NCI-H748 (cell line): ENCODE measurements at regions not wholly inside any gene's neighbourhood (a gene's known extent, or its start where the extent isn't known, plus 50 kb on each side); places are given as distances from the start of the nearest gene placed in this dataset.
A peak's percentile ranks its signal among the peaks of the same experiment; 100 is the strongest.
"Not testable (repeated sequence)": the region's sequence is repeated elsewhere in the genome, so short reads cannot be mapped to it uniquely, and the experiment has no call there.

ENCODE experiments used
- DNase-seq: peaks from one replicate; lab custom pipeline; 2025; ENCODE audit not compliant: unreplicated experiment; lab: John Stamatoyannopoulos, UW

DNA sequence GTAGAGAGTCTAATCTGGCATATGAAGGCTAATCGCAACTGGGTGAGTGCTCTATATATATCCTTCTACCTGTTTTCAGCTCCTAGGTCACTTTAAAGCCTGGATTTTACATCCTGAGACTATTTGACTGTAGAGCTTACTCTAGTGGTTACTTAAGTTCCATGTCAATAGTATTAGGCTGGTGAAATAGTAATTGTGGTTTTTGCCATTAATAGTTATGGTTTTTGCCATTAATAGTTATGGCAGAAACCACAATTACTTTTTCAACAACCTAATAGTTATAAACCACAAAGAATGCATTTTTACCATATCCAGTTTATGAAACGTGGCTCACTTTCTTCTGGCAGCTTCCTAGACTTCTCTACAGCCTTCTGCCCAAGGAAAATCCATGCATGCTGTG, 263.1 kb upstream of the KIAA1217 start:
- DNase-seq = no peak

DNA sequence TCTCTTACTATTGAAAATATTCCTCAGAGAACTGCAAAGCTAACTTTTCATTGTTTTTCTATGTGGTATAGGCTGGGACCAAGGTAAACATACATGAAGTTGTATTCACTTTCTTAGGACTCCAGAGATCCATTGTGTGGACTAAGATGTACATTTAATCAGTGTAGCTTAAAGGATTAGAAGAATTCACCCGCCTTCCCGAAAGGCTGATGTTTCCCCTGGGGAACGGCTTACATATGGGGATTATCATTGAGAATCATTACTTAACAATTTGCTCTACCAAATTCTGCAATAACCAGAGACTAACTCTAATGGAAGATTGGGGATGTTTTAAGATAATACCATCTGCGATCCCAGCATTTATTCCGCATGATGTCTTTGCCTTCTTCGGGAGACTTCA, 257.1 kb upstream of the KIAA1217 start:
- no peak for DNase-seq

DNA sequence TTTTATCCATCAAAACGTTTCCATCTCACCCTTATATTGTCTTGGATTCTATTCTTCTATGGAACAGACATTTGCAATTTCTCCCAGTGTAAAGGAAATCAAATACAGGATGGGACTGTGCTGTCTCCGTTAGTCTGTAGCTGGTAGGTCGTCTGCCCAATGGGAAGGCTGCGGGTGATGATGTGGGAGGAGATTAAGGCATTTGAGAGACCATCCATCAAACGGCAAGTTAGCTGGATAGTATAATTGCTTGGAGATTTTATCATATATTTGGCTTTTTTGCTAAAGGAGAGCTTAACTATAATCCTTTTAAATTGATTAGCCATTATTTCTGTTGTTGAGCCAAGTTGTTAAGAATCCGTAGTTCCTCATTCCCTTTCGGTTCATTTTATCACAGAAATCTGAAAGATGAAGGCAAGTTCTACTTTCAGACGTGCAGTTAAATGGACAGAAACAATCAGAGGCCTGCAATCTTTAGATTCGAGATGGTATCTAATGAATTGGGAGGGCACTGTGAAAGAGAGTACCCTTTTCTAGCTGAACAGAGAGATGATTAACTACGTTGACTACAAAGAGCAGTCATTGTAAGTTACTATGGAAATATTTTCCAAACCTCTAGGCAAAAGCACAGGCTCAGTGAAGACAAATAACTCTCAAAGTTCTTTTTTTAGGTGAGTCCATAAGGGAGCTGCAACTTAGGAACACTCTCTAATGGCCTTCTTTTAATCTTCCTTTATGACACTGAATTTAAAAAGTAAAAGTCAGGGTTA, 253.3 kb upstream of the KIAA1217 start:
- DNase-seq = no peak

DNA sequence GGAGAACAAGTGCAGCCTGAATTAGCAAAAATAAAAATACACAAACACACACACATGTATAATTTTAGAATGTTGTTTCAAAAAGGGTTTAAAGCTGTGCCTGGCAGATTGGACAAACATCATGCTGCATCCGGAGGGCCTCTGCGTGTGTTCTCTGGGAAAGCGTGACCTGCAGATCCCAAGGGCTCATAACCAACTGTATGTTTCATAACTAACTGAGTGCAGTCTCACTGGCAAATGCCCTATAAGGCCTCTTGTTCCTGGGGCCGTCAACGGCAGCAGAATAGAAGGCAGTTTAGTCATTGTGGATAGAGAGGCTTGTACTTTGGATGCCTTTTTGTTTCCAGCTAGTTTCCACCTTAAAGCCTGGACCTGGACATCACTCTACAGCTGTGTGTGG, 243.8 kb upstream of the KIAA1217 start:
- DNase-seq = no peak

DNA sequence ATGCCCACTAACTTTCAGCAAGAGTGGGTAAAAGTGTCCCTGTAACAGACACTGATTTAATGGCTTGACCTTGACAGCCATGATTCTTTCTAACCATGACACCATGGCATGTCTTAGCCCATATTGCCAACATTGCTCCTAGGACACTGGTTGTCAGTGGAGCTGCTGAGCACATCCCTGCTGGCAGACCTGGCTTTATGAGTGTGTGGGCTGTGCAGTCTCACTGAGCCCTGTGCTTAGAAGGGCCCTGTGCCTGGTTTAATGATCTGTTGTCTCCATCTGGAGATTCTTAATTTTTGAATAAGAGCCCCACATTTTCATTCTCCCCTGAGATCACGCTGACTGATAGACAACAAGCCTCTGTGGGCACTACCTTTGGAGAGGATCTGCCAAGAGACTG, 243.1 kb upstream of the KIAA1217 start:
- no peak for DNase-seq

DNA sequence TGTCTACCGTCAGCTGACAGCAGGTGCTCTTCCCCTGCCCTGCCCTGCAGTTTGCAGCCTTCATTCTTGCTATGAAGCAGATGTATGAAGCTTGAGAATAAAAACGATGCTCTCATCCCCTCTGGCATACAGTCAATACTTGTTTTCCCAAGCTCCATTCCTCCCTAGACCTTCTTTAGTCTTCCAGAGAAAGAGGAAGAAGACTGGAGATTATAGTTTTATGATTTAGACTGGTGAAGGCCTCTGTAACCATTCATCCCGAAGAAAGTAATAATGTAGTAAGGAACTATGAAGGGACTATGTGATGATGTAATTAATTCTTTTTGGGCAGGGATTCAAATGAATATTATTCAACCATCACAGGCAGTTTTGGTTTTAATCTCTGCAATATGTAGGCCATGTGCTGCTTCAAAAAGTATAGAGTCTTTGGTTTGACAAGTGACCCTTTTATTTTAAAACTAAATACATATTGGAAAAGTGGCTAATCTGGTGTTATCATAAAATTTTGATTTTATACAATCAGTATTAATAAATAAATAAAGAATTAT, 242.4 kb upstream of the KIAA1217 start:
- DNase-seq = no peak

DNA sequence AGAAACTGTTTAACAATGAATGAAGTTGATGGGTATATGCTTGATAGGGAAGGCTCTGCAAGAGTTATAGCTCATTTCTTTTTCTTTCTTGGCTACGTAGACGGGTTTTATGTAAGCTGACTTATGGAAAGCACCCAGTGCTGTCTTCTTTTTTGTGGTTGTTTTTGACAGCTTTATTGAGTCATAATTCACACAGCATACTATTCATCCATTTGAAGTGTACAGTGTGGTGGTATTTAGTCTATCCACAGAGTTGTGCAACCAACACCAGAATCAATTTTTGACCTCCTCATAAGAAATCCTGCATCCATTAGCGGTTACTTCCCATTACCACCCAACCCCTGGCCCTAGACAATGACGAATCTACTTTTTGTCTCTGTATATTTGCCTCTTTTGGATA, 240.6 kb upstream of the KIAA1217 start:
- DNase-seq = no peak

DNA sequence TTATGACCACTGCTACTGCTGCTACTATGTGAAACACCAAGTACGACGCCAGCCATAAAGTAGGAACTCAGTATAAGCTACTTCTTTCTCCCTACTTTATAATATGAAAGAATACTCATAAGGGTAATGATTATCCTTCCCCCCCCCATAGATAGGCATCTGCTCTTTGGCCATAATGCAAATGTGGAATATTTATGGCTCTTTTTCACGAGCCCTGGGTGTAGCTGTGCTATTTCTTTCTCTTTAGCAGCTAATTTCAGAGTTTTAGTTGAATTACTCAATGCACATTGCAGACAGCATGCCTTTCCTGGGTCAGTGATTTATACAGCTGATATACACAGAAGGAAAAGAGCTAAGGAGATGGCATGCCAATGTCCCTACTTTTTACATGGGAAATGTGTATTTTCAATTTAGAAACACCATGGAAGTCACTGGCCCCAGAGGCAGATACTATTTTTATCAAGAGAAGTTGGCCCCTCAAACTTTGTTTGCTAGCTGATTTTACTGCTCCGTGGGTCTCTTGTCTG, 234.1 kb upstream of the KIAA1217 start:
- no peak for DNase-seq

DNA sequence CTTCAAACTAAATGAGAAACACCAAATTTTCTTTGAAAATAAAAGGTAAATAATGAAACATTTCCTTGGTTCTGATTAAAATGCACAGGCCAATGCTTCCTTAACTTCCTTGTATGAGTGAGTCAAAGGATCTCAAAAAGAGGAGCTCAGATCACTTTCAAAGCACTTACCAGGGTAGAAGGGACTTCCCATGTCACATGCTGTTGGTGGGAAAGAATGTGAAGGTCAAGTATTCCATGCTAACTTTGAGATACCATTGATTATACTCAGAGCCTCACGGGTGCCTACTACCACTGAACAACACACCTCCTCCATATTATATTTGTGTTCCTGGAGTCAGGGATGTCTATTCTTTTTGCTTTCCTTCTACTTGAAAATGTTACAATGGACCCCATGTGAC, 233.5 kb upstream of the KIAA1217 start:
- DNase-seq = no peak

DNA sequence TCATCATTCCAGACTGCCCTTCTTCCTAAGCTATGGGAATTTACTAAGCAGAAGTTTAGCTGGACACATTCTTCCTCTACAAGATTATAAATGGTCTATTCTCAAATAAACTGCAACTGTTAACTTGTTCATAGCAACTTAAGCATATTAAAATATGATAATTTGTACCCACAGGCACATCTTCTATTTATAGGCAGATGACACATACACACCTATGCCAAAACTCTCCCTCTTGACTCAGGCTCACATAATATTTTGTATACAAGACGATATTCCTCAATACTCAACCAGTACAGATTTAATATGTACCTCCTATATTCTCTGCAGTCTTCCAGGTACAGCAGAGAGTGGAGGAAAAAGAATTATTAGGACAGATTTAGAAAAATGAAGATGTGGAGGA, 232.7 kb upstream of the KIAA1217 start:
- no peak for DNase-seq

DNA sequence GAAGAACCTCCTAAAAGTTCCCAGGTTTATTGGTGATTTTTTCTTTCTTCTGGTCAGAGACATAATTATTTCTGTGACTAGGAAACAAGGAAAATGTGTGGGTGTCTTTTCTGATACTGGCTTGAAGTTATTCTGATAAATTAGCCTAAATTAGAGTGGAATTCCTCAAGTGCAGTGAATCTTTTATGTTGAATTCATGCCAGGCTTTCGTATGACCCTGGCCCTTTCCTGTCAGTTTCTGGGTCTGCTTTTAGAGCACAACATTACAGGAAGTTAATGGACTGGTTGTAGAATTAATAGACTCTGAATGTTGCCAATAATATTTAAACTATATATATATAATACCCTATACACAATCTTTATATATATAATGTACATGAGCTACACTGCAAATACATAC, 230.6 kb upstream of the KIAA1217 start:
- no peak for DNase-seq

DNA sequence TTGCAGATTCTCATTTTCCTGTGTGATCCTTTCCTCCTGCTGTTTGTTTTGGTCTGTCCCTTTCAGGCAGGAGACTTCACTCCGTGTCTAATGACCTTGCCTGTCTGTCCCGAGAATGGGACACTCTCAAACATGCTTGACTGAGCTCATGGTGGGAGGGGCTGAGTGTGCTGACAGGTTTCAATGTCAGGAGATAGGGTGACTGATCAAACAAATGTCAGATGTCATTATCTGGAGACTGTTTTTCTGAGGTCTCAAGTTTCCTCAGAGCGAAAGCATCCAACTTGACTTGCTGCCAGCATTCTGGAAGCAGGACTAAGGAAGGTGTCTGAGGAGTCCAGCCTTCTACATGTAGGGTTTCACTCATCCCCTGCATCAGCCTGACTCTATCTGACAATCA, 228.8 kb upstream of the KIAA1217 start:
- DNase-seq = peak; percentile 0

DNA sequence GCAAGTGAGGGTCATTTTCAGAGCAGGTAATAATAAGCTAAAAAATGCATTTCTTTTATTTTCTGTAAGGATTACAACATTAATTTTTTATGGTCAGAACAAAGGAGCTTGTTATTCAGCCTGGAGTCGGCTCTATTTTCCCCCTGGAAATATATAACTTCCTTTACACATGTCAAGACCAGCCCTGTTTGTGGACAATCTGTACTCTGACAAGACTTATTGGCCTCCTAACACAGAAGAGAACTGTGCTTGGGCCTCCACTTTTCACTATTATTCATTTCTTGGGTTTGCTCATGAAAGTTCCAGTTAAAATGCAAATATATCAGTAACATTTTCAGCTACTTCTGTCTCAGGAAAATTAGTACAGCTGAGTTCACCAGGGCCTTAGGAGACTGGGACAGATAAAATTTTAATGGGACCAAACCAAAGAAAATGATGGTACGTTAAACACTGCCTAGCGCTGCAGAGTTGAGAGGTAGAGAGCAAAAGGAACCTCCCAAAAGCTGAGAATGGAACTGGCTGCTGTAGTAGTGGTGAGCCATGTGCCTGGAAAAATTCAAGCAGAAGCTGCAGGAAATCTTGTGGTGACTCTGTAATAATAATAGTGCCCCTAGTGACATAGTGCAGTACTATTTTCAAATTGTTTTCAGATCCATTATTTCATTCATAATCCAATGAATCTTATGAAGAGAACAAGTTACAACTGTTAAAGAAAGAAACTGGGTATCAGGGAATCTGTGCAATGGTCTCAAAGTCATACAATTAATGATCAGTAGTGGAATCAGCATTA, 227.2 kb upstream of the KIAA1217 start:
- no peak for DNase-seq

DNA sequence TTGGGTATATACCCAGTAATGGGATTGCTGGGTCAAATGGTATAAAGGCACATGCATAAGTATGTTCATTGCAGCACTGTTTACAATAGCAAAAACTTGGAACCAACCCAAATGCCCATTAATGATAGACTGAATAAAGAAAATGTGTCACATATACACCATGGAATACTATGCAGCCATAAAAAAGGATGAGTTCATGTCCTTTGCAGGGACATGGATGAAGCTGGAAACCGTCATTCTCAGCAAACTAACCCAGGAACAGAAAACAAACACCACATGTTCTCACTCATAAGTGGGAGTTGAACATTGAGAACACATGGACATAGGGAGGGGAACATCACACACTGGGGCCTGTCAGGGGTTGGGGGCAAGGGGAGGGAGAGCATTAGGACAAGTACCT, 224.5 kb upstream of the KIAA1217 start:
- not testable (repeated sequence) for DNase-seq

DNA sequence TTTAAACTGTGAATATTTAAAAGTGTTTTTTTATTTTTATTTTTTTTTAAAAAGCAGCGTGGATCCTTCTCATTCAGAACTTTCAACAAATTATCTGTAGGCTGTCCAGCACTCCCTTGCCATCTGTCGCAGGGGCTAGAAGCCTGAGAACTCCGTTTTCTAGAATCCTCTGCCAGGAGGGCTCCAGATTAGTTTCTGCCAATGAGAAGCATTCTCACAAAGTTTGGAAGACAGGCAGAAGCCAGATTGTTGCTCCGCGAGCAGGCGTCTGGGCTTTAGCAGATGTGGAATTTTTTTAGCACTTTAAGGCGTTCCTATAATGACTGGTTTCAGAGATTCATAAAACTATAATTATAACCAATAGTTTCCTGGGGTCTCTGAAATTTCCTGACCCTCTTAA, 220.9 kb upstream of the KIAA1217 start:
- no peak for DNase-seq

DNA sequence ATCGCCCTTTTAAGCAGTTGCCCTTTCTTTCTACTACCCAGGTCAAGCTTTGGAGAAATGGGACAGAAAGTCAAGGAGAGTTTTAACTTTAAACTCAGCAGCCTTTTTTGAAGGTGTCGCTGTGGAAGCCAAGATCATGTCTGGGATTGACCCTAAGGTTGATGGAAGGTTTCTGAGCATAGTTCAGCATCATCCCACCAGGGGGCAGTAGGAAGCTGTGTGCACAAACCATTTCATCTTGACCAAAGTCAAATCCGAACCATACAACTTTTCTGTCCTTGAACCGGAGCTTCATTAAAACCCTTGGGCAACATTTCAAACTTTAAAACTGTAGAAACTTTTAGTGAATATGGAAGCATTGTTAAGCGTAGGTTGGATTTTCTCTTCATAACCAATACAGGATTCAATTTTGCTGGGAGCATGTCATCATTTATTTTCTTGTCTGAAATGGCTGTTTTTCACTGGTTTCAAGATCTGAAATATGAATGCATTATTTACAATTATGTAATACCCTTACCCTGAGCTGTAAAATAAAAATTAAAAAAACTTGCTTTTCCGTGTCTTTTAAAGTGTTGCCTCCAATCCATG, 214.4 kb upstream of the KIAA1217 start:
- peak; percentile 13 for DNase-seq

DNA sequence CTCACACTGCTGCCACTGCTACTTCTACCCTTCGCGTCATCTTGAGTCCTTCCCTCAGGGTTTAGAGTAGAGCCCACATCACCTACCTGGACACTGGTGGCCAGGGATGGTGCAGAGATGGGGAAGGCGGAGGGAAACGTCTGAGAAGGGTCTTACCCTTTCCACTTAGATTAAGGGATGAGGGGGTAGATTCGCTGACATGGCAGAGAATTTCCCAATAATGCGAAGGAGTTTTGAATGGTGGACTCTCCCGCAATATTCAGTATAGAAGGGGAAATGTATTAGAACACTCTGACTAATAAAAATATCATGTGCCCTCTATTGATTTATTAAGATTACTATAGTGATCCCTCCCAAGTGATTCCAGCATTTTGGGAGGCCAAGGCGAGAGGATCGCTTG, 209.5 kb upstream of the KIAA1217 start:
- DNase-seq = no peak

DNA sequence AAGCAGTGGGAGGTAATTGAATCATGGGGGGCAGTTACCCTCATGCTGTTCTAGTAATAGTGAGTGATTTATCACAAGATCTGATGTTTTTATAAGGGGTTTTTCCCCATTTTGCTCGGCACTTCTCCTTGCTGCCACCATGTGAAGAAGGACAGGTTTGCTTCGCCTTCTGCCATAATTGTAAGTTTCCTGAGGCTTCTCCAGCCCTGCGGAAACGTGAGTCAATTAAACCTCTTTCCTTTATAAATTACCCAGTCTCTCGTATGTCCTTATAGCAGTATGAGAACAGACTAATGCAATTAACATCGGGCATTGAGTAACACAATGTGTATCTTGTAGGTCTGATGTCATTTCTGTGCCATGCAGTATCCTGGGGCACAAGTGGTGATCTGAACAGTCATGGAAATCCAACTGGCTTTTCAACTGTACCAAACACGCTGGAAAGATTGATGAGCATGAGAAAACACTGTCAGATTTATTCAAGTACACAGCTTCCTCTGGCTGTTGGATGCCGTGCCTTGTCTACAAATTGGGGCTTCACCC, 208.6 kb upstream of the KIAA1217 start:
- DNase-seq = no peak

DNA sequence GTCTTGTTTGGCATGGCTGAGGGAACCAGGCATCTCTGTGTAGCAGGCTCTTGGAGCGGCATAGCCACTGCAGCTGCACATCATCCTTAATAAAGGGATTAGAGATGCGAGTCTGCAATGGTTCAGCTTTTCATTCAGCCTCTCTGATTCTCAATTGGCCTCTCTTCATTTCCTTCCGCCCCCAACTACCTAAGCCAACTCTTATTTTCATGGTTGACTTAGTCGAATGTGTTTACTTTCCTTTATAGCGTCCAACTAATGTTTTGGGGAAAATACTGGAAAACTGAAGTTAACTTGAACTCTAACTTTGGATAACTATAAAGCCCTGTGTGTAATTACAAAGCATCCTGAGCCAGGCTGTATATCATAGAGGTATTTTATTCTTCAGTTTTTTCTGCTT, 202.2 kb upstream of the KIAA1217 start:
- DNase-seq = no peak

DNA sequence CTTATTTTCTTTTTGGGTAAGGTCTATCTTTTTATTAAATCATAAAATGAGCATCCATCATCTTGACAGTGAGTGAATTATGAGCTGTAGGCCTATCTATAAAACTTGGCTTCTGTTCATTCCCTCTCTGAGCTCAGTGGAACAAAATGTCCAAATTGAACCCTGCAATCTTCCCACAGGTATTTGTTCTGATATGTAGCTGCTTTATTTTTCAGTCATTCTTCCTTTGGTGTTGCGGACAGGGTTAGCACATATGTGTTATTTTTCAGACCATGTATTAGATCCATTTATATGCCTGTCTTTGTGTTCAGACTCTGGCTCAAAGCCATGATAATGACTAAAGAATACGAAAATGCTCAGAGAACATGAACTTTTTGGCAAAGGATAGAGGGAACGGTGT, 201.6 kb upstream of the KIAA1217 start:
- DNase-seq = no peak
